ENCODE measurements at regions not wholly inside any gene's neighbourhood (a gene's known extent, or its start where the extent isn't known, plus 50 kb on each side); places are given as distances from the start of the nearest gene placed in this dataset.

GRCh38 chr10:35921866-35922350 lies 279.8 kb upstream of the FZD8 start:
- ChIA-PET RAD21 (ENCODE audit: low non-redundant PET in 1 of 2, low total read pairs in 2 of 2, uncharacterized antibody in 2 of 2, unreplicated experiment in 2 of 2) (no interaction called here), CTCF (no interaction called here), POLR2A (no interaction called here)
- no peak for TF ChIP-seq CTCF (IDR thresholded peaks at IDR 0.05 in 2 of 3, conservative IDR thresholded peaks at IDR 0.05 in 1 of 3; ENCODE audit: borderline replicate concordance in 1 of 3, insufficient read depth in 1 of 3, low read depth in 2 of 3, low read length in 2 of 3)
- no peak for TF ChIP-seq SRF (IDR thresholded peaks at IDR 0.05; ENCODE audit: low read depth)
- no peak for TF ChIP-seq POLR2A (IDR thresholded peaks at IDR 0.05; ENCODE audit: borderline replicate concordance, extremely low read depth, insufficient read depth, insufficient read length)
- no peak for TF ChIP-seq CBX3 (IDR thresholded peaks at IDR 0.05; ENCODE audit: low read depth)
- no peak for TF ChIP-seq ZNF274 (IDR thresholded peaks at IDR 0.05; ENCODE audit: low read depth, low read length)
- no peak for TF ChIP-seq ELF1 (IDR thresholded peaks at IDR 0.05; ENCODE audit: borderline replicate concordance, low read depth)
- ATAC-seq, result no peak
- H3K36me3 ChIP-seq (ENCODE audit: control insufficient read depth in 1 of 2, insufficient read depth in 2 of 2, low read length in 2 of 2), result no peaks in the 10 kb centered on the region
- no peak overlapping the region for H3K4me2 ChIP-seq (ENCODE audit: low read length)
- H3K79me2 ChIP-seq (ENCODE audit: insufficient read depth, low read length), result no peaks in the 10 kb centered on the region
- intact Hi-C loops (cut with micrococcal nuclease), result no loop called here
- no peak overlapping the region for H3K27ac ChIP-seq (ENCODE audit: low read depth, low read length)
- no peaks in the 10 kb centered on the region for H3K9me2 ChIP-seq (ENCODE audit: insufficient read depth)
- no peak overlapping the region for H2AFZ ChIP-seq (ENCODE audit: low read depth, low read length, poor library complexity, severe bottlenecking)
- no TSS peak for BruUV-seq (replicated peaks)
- no peaks in the 10 kb centered on the region for H3K27me3 ChIP-seq (ENCODE audit: insufficient read depth, low read length)
- H3K9ac ChIP-seq (ENCODE audit: low read length), result no peak overlapping the region
- H3K4me1 ChIP-seq (ENCODE audit: control insufficient read depth in 1 of 2, insufficient read depth in 2 of 2, low read length in 2 of 2), result no peaks in the 10 kb centered on the region
- no peaks in the 10 kb centered on the region for H4K20me1 ChIP-seq (ENCODE audit: insufficient read depth)
- H3K9me3 ChIP-seq (ENCODE audit: control insufficient read depth in 1 of 2, insufficient read depth in 1 of 2, low read depth in 1 of 2, low read length in 2 of 2), result no peaks in the 10 kb centered on the region; a peak in 1 of 4 replicates
- no peak overlapping the region for H3K4me3 ChIP-seq (replicated peaks in 1 of 2; ENCODE audit: low read depth in 1 of 2, low read length in 2 of 2)
- DNase-seq (ENCODE audit: low read depth, low spot score), result no peak

GRCh38 chr10:35916791-35917190 lies 274.7 kb upstream of the FZD8 start:
- CTCF ChIA-PET, result no interaction called here
- Histone ChIP-seq H4K20me1 (ENCODE audit: insufficient read depth) (no peaks in the 10 kb centered on the region), H3K4me3 (replicated peaks in 1 of 2; ENCODE audit: low read depth in 1 of 2, low read length in 2 of 2) (no peak overlapping the region), H3K9me3 (ENCODE audit: control insufficient read depth in 1 of 2, insufficient read depth in 1 of 2, low read depth in 1 of 2, low read length in 2 of 2) (no peaks in the 10 kb centered on the region; a peak in 1 of 4 replicates), H3K27me3 (ENCODE audit: insufficient read depth, low read length) (no peaks in the 10 kb centered on the region), H3K9ac (ENCODE audit: low read length) (no peak overlapping the region), H2AFZ (ENCODE audit: low read depth, low read length, poor library complexity, severe bottlenecking) (no peak overlapping the region), H3K27ac (ENCODE audit: low read depth, low read length) (no peak overlapping the region), H3K79me2 (ENCODE audit: insufficient read depth, low read length) (no peaks in the 10 kb centered on the region), H3K9me2 (ENCODE audit: insufficient read depth) (no peaks in the 10 kb centered on the region), H3K4me2 (ENCODE audit: low read length) (no peak overlapping the region), H3K4me1 (ENCODE audit: control insufficient read depth in 1 of 2, insufficient read depth in 2 of 2, low read length in 2 of 2) (no peaks in the 10 kb centered on the region), H3K36me3 (ENCODE audit: control insufficient read depth in 1 of 2, insufficient read depth in 2 of 2, low read length in 2 of 2) (no peaks in the 10 kb centered on the region)
- RAD21 ChIA-PET (ENCODE audit: low non-redundant PET in 1 of 2, low total read pairs in 2 of 2, uncharacterized antibody in 2 of 2, unreplicated experiment in 2 of 2), result no interaction called here
- no peak for DNase-seq (ENCODE audit: low read depth, low spot score)
- ATAC-seq, result no peak
- TF ChIP-seq, protein P1, sequence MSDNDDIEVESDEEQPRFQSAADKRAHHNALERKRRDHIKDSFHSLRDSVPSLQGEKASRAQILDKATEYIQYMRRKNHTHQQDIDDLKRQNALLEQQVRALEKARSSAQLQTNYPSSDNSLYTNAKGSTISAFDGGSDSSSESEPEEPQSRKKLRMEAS (IDR thresholded peaks at IDR 0.05), result no peak
- no peak for TF ChIP-seq YY1 (IDR thresholded peaks at IDR 0.05; ENCODE audit: extremely low read depth, insufficient replicate concordance, low read depth, low read length)
- no TSS peak for BruUV-seq (replicated peaks)
- POLR2A ChIA-PET, result no interaction called here
- intact Hi-C loops (cut with micrococcal nuclease), result no loop called here
